WTC11 (cell line): ENCODE measurements at regions not wholly inside any gene's neighbourhood (a gene's known extent, or its start where the extent isn't known, plus 50 kb on each side); places are given as distances from the start of the nearest gene placed in this dataset.

Experiments
- ATF1 ChIP-seq: sonication (generic); formaldehyde crosslinking; IDR thresholded peaks from 2 replicates; pipeline ENCODE4 v1.8.1; 2023; ENCODE audit warnings: mild to moderate bottlenecking, moderate library complexity, missing genetic modification reagents
- ATF2 ChIP-seq: sonication (generic); formaldehyde crosslinking; IDR thresholded peaks from 2 replicates; pipeline ENCODE4 v1.8.1; 2022; ENCODE audit warnings: low read depth, missing genetic modification reagents, borderline replicate concordance
- ATF6 ChIP-seq: sonication (generic); formaldehyde crosslinking; IDR thresholded peaks from 2 replicates; pipeline ENCODE4 v1.8.1; 2023; ENCODE audit warnings: mild to moderate bottlenecking, missing genetic modification reagents
- CTCF ChIP-seq: fragments of 200-600 bp; IDR thresholded peaks from 2 replicates; pipeline ENCODE4 v1.8.0; 2022; ENCODE audit warnings: antibody characterized with exemption
- E2F5 ChIP-seq: sonication (generic); formaldehyde crosslinking; IDR thresholded peaks from 2 replicates; pipeline ENCODE4 v1.8.1; 2022; ENCODE audit warnings: mild to moderate bottlenecking, moderate library complexity, missing genetic modification reagents
- FOXP4 ChIP-seq: sonication (generic); formaldehyde crosslinking; IDR thresholded peaks from 2 replicates; pipeline ENCODE4 v1.8.0; 2022; ENCODE audit warnings: mild to moderate bottlenecking, missing genetic modification reagents
- GRHL2 ChIP-seq: fragments of 250-450 bp; sonication (Bioruptor Pico); IDR thresholded peaks from 2 replicates; pipeline ENCODE4 v1.8.0; 2022; ENCODE audit warnings: mild to moderate bottlenecking, moderate library complexity; ENCODE audit not compliant: insufficient replicate concordance, severe bottlenecking
- JUN ChIP-seq: sonication (generic); formaldehyde crosslinking; IDR thresholded peaks from 2 replicates; pipeline ENCODE4 v1.8.0; 2023; ENCODE audit warnings: mild to moderate bottlenecking, missing genetic modification reagents
- NFYB ChIP-seq: sonication (generic); formaldehyde crosslinking; conservative IDR thresholded peaks from 2 replicates; pipeline ENCODE4 v1.8.0; 2022; ENCODE audit warnings: low read depth, missing genetic modification reagents
- NR2C2 ChIP-seq: sonication (generic); formaldehyde crosslinking; IDR thresholded peaks from 2 replicates; pipeline ENCODE4 v1.8.0; 2022; ENCODE audit warnings: mild to moderate bottlenecking, missing genetic modification reagents
- OVOL2 ChIP-seq: fragments of 250-450 bp; sonication (Bioruptor Pico); IDR thresholded peaks from 2 replicates; pipeline ENCODE4 v1.9.0; 2021; ENCODE audit warnings: mild to moderate bottlenecking, borderline replicate concordance
- SMAD4 ChIP-seq: sonication (generic); formaldehyde crosslinking; IDR thresholded peaks from 2 replicates; pipeline ENCODE4 v1.8.0; 2022; ENCODE audit warnings: mild to moderate bottlenecking, missing genetic modification reagents
- SOX15 ChIP-seq: fragments of 250-450 bp; sonication (Bioruptor Pico); IDR thresholded peaks from 2 replicates; pipeline ENCODE4 v1.9.0; 2021; ENCODE audit warnings: mild to moderate bottlenecking
- TP53 ChIP-seq: sonication (generic); formaldehyde crosslinking; IDR thresholded peaks from 2 replicates; pipeline ENCODE4 v1.8.1; 2023; ENCODE audit warnings: mild to moderate bottlenecking, missing genetic modification reagents
- ZNF138 ChIP-seq: sonication (generic); formaldehyde crosslinking; conservative IDR thresholded peaks from 2 replicates; pipeline ENCODE4 v1.8.1; 2022; ENCODE audit warnings: mild to moderate bottlenecking, moderate library complexity, missing genetic modification reagents
- ZSCAN18 ChIP-seq: fragments of 250-450 bp; sonication (Bioruptor Pico); IDR thresholded peaks from 2 replicates; pipeline ENCODE4 v2.1.2; 2022; ENCODE audit warnings: mild to moderate bottlenecking, moderate library complexity
- TF ChIP-seq, protein P1 (sequence below): sonication (generic); formaldehyde crosslinking; IDR thresholded peaks from 2 replicates; pipeline ENCODE4 v1.8.0; 2022; ENCODE audit warnings: missing genetic modification reagents
- TF ChIP-seq, protein P2 (sequence below): fragments of 250-450 bp; sonication (Bioruptor Pico); IDR thresholded peaks from 2 replicates; pipeline ENCODE4 v1.9.0; 2021; ENCODE audit warnings: mild to moderate bottlenecking
- TF ChIP-seq, protein P3 (sequence below): sonication (generic); formaldehyde crosslinking; IDR thresholded peaks from 2 replicates; pipeline ENCODE4 v1.8.0; 2023; ENCODE audit warnings: missing genetic modification reagents, mild to moderate bottlenecking, borderline replicate concordance

GRCh38 chr6:27838058-27838944 is 73.9 kb downstream of the OR2B2 start (continued):
- TF ChIP-seq, protein P1, sequence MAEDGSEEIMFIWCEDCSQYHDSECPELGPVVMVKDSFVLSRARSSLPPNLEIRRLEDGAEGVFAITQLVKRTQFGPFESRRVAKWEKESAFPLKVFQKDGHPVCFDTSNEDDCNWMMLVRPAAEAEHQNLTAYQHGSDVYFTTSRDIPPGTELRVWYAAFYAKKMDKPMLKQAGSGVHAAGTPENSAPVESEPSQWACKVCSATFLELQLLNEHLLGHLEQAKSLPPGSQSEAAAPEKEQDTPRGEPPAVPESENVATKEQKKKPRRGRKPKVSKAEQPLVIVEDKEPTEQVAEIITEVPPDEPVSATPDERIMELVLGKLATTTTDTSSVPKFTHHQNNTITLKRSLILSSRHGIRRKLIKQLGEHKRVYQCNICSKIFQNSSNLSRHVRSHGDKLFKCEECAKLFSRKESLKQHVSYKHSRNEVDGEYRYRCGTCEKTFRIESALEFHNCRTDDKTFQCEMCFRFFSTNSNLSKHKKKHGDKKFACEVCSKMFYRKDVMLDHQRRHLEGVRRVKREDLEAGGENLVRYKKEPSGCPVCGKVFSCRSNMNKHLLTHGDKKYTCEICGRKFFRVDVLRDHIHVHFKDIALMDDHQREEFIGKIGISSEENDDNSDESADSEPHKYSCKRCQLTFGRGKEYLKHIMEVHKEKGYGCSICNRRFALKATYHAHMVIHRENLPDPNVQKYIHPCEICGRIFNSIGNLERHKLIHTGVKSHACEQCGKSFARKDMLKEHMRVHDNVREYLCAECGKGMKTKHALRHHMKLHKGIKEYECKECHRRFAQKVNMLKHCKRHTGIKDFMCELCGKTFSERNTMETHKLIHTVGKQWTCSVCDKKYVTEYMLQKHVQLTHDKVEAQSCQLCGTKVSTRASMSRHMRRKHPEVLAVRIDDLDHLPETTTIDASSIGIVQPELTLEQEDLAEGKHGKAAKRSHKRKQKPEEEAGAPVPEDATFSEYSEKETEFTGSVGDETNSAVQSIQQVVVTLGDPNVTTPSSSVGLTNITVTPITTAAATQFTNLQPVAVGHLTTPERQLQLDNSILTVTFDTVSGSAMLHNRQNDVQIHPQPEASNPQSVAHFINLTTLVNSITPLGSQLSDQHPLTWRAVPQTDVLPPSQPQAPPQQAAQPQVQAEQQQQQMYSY: no peak
- TF ChIP-seq ATF2 (CRISPR knock-in tag): no peak
- peak; percentile 77; the same call in 1 of the 2 replicates for TF ChIP-seq E2F5
- peak; percentile 67; the same call in 1 of the 2 replicates for TF ChIP-seq JUN (CRISPR knock-in tag)
- TF ChIP-seq SMAD4 (CRISPR knock-in tag): peak; percentile 82; the same call in 1 of the 2 replicates
- peak; percentile 70; the same call in 1 of the 2 replicates for TF ChIP-seq ATF1 (CRISPR knock-in tag)
- no peak for TF ChIP-seq TP53 (CRISPR knock-in tag)
- TF ChIP-seq CTCF: no peak
- TF ChIP-seq ATF6 (CRISPR knock-in tag): no peak
- no peak for TF ChIP-seq GRHL2 (CRISPR knock-in tag)
- no peak for TF ChIP-seq SOX15
- peak; percentile 86 for TF ChIP-seq NFYB (CRISPR knock-in tag)
- no peak for TF ChIP-seq OVOL2
- peak; percentile 65 for TF ChIP-seq FOXP4 (CRISPR knock-in tag)
- TF ChIP-seq, protein P2, sequence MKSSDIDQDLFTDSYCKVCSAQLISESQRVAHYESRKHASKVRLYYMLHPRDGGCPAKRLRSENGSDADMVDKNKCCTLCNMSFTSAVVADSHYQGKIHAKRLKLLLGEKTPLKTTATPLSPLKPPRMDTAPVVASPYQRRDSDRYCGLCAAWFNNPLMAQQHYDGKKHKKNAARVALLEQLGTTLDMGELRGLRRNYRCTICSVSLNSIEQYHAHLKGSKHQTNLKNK (CRISPR knock-in tag): no peak
- no peak for TF ChIP-seq ZSCAN18 (CRISPR knock-in tag)
- no peak for TF ChIP-seq ZNF138 (CRISPR knock-in tag)
- no peak for TF ChIP-seq NR2C2 (CRISPR knock-in tag)
- TF ChIP-seq, protein P3, sequence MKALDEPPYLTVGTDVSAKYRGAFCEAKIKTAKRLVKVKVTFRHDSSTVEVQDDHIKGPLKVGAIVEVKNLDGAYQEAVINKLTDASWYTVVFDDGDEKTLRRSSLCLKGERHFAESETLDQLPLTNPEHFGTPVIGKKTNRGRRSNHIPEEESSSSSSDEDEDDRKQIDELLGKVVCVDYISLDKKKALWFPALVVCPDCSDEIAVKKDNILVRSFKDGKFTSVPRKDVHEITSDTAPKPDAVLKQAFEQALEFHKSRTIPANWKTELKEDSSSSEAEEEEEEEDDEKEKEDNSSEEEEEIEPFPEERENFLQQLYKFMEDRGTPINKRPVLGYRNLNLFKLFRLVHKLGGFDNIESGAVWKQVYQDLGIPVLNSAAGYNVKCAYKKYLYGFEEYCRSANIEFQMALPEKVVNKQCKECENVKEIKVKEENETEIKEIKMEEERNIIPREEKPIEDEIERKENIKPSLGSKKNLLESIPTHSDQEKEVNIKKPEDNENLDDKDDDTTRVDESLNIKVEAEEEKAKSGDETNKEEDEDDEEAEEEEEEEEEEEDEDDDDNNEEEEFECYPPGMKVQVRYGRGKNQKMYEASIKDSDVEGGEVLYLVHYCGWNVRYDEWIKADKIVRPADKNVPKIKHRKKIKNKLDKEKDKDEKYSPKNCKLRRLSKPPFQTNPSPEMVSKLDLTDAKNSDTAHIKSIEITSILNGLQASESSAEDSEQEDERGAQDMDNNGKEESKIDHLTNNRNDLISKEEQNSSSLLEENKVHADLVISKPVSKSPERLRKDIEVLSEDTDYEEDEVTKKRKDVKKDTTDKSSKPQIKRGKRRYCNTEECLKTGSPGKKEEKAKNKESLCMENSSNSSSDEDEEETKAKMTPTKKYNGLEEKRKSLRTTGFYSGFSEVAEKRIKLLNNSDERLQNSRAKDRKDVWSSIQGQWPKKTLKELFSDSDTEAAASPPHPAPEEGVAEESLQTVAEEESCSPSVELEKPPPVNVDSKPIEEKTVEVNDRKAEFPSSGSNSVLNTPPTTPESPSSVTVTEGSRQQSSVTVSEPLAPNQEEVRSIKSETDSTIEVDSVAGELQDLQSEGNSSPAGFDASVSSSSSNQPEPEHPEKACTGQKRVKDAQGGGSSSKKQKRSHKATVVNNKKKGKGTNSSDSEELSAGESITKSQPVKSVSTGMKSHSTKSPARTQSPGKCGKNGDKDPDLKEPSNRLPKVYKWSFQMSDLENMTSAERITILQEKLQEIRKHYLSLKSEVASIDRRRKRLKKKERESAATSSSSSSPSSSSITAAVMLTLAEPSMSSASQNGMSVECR (CRISPR knock-in tag): peak; percentile 55; the same call in 1 of the 2 replicates
